ENCODE measurements at regions not wholly inside any gene's neighbourhood (a gene's known extent, or its start where the extent isn't known, plus 50 kb on each side); places are given as distances from the start of the nearest gene placed in this dataset.

GRCh38 chr3:59106085-59106648 lies 56.3 kb upstream of the CFAP20DC start:
- no peak for TF ChIP-seq CTCF (conservative IDR thresholded peaks at IDR 0.05)
- TF ChIP-seq EZH2 (IDR thresholded peaks at IDR 0.05; ENCODE audit: low read depth) = no peak

Data from PC-9 (cell line).